ENCODE measurements at regions not wholly inside any gene's neighbourhood (a gene's known extent, or its start where the extent isn't known, plus 50 kb on each side); places are given as distances from the start of the nearest gene placed in this dataset.

- intact Hi-C loops (cut with micrococcal nuclease) = no loop called here
- H2AFZ ChIP-seq (ENCODE audit: low read depth, low read length, poor library complexity, severe bottlenecking) = no peak overlapping the region
- H3K36me3 ChIP-seq (ENCODE audit: control insufficient read depth in 1 of 2, insufficient read depth in 2 of 2, low read length in 2 of 2) = no peaks in the 10 kb centered on the region
- ChIA-PET POLR2A (no interaction called here), CTCF (no interaction called here), RAD21 (ENCODE audit: low non-redundant PET in 1 of 2, low total read pairs in 2 of 2, uncharacterized antibody in 2 of 2, unreplicated experiment in 2 of 2) (no interaction called here)
- H3K27ac ChIP-seq (ENCODE audit: low read depth, low read length) = no peak overlapping the region
- H3K27me3 ChIP-seq (ENCODE audit: insufficient read depth, low read length) = no peaks in the 10 kb centered on the region
- TF ChIP-seq CBX3 (IDR thresholded peaks at IDR 0.05; ENCODE audit: low read depth) (no peak), TCF7L2 (IDR thresholded peaks at IDR 0.05; ENCODE audit: borderline replicate concordance, extremely low read depth, insufficient read depth, insufficient read length) (no peak), ZBTB33 (IDR thresholded peaks at IDR 0.05; ENCODE audit: extremely low read depth, insufficient replicate concordance, low read length) (no peak), MAX (IDR thresholded peaks at IDR 0.05) (no peak), EZH2phosphoT487 (IDR thresholded peaks at IDR 0.05; ENCODE audit: borderline replicate concordance) (no peak), FOSL1 (IDR thresholded peaks at IDR 0.05; ENCODE audit: low read depth) (no peak), CEBPB (IDR thresholded peaks at IDR 0.05; ENCODE audit: low read depth) (no peak), ATF3 (IDR thresholded peaks at IDR 0.05) (no peak), SP1 (IDR thresholded peaks at IDR 0.05; ENCODE audit: low read depth) (no peak), ZNF274 (IDR thresholded peaks at IDR 0.05; ENCODE audit: low read depth, low read length) (no peak), REST (IDR thresholded peaks at IDR 0.05; ENCODE audit: low read depth) (no peak), CTCF (IDR thresholded peaks at IDR 0.05 in 2 of 3, conservative IDR thresholded peaks at IDR 0.05 in 1 of 3; ENCODE audit: borderline replicate concordance in 1 of 3, insufficient read depth in 1 of 3, low read depth in 2 of 3, low read length in 2 of 3) (no peak), POLR2A (IDR thresholded peaks at IDR 0.05; ENCODE audit: borderline replicate concordance, extremely low read depth, insufficient read depth, insufficient read length) (no peak), RAD21 (IDR thresholded peaks at IDR 0.05; ENCODE audit: low read depth) (no peak), SIN3A (IDR thresholded peaks at IDR 0.05; ENCODE audit: low read depth) (no peak), ZFX (IDR thresholded peaks at IDR 0.05) (no peak), EGR1 (IDR thresholded peaks at IDR 0.05; ENCODE audit: low read depth) (no peak)
- no TSS peak for BruUV-seq (replicated peaks)
- H3K4me3 ChIP-seq (replicated peaks in 1 of 2; ENCODE audit: low read depth in 1 of 2, low read length in 2 of 2) = no peak overlapping the region
- H3K79me2 ChIP-seq (ENCODE audit: insufficient read depth, low read length) = no peaks in the 10 kb centered on the region
- no peak for DNase-seq (ENCODE audit: low read depth, low spot score)
- ATAC-seq = no peak
- no peaks in the 10 kb centered on the region for H3K9me3 ChIP-seq (ENCODE audit: control insufficient read depth in 1 of 2, insufficient read depth in 1 of 2, low read depth in 1 of 2, low read length in 2 of 2)
- H3K9me2 ChIP-seq (ENCODE audit: insufficient read depth) = no peaks in the 10 kb centered on the region
- no peak overlapping the region for H3K4me2 ChIP-seq (ENCODE audit: low read length)
- no peaks in the 10 kb centered on the region for H4K20me1 ChIP-seq (ENCODE audit: insufficient read depth)
- H3K9ac ChIP-seq (ENCODE audit: low read length) = no peak overlapping the region
- H3K4me1 ChIP-seq (ENCODE audit: control insufficient read depth in 1 of 2, insufficient read depth in 2 of 2, low read length in 2 of 2) = no peaks in the 10 kb centered on the region
These were observed 259.2 kb upstream of the AADAT start for GRCh38 chr4:170348945-170349344.
